ENCODE measurements at regions not wholly inside any gene's neighbourhood (a gene's known extent, or its start where the extent isn't known, plus 50 kb on each side); places are given as distances from the start of the nearest gene placed in this dataset.
"Not testable (repeated sequence)": the region's sequence is repeated elsewhere in the genome, so short reads cannot be mapped to it uniquely, and the experiment has no call there.

DNA sequence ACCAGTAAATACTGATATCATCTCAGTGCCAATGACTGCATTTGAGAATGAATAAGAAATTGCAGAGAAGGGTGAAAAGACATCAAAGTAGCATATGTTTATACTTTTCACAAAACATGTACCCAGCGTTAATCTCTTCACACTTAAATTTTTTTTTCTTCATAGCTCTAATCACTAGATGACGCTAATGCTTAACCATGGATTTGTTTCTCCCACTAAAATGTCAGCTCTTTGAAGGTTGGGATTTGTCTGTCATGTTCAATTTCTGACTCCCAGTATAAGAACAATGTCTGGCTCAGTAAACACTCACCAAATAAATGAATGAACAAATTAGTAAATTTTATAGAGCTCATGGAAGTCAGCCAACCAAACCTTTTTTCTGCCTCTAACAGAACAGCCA lies 78.3 kb upstream of the LMCD1 start:
- no peak for DNase-seq (ENCODE audit: low read depth)

- no peak for DNase-seq (ENCODE audit: low read depth)
These were observed 77.3 kb upstream of the LMCD1 start for GRCh38 chr3:8424281-8424680.

GRCh38 chr3:8436661-8437287 lies 64.8 kb upstream of the LMCD1 start:
- no peak for DNase-seq (ENCODE audit: low read depth)

- DNase-seq (ENCODE audit: low read depth): no peak
These were observed 63.0 kb upstream of the LMCD1 start for GRCh38 chr3:8438507-8439079.

DNA sequence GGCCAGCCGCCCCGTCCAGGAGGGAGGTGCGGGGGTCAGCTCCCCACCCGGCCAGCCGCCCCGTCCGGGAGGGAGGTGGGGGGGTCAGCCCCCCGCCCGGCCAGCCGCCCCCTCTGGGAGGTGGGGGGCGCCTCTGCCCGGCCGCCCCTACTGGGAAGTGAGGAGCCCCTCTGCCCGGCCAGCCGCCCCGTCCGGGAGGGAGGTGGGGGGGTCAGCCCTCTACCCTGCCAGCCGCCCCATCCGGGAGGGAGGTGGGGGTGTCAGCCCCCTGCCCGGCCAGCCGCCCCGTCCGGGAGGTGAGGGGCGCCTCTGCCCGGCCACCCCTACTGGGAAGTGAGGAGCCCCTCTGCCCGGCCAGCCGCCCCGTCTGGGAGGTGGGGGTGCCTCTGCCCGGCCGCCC lies 61.5 kb upstream of the LMCD1 start:
- not testable (repeated sequence) for DNase-seq (ENCODE audit: low read depth)

DNA sequence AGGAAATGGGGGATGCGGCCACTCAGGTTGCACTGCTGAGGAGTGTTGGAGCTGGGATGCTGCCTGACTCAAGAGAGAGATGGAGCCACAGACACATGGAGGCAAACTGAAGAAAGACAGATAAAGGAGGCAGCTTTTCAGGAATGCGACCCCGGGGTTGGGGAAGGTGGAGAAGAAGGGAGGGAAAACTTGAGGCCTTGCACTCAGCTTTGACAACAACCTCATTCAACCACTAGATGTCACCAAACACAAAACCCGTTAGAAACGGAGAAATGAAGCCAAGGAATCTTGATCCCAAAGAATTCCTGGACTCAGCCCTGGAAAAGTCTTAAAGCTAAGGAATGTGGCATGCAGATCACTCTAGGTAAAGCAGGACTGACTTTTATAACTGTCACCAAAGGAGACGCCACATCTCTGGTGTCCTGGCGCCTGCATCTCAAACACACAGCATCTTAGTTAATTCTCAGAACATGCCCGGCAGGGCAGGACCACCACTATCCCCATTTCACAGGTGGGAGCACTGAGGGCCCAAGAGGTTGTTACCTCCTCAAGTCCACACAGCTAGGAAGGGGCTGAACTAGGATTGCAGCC lies 59.6 kb upstream of the LMCD1 start:
- DNase-seq (ENCODE audit: low read depth): no peak

DNA sequence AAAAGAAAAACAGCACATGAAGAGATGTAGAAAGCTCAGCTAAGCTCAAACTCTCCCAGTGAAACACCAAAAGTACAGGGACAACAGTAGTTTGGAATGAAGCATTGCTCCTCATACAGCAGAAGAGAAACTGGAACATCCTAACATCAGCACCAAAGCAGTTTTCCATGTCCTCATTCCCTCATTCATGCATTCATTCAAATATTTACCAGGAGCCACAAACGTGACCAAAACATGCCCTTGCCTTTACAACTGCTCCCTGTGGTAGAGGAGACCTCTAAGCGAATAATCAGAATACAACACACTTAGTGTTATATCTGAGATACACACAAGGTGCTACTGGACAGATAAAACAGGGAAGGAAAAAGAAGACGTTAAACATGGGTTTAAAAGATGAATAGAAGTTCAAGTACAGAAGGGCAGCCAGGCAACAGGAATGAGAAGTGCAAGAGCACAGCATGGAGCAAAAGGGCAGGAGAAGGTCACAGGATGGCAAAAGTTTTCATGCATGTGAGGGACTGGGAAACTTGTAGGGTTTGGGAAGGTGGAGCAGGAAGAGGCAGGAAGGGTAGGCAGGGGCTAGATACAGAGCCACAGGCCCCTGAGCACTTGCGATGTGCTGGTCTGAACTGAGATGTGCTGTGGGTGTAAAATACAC lies 58.5 kb upstream of the LMCD1 start:
- no peak for DNase-seq (ENCODE audit: low read depth)

DNA sequence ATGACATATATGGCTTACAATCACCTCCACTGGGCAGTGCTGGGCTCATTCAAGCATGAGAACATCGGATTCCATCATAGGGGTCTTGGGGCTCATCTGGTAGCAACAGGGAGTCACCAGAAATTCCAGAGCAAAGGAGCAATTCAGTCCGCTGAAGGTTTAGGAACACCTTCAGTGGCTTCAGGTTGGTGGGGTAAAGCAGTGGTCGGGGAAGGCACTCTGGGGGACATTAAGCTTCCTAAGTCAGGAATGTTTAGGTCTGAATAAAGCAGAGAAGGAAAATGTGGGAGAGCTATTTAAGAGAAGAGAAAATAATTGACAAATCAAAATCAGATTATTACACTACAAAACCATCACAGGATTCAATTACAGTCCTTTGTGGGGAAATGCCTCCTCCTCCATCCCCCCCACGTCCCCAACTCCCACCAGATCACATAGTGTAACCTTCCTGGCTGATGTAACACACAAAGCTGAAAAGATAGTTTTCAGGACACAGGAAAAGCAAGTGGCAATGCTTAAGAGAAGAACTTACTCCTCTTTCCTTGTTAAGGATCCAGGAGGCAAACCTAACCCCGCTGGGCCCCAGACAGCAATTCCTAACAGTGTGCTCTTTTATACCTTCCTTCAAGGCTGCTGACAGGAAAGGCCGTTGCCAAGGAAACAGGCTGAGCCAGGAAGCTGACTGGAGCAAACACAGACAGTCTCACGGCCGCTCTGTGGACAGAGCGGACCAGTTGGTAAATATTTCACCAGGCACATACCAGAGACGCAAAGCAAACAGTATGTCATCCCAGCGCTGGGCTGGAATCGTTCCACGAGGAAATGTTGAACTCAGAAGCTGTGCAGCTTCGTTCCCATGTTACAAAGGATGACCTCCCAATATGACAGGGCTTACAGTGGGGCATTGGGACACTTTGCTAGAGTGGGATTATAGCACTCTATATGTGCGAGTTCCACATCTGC lies 57.5 kb upstream of the LMCD1 start:
- peak; percentile 99 for DNase-seq (ENCODE audit: low read depth)

GRCh38 chr3:8444883-8445282 lies 56.7 kb upstream of the LMCD1 start:
- DNase-seq (ENCODE audit: low read depth): no peak

DNA sequence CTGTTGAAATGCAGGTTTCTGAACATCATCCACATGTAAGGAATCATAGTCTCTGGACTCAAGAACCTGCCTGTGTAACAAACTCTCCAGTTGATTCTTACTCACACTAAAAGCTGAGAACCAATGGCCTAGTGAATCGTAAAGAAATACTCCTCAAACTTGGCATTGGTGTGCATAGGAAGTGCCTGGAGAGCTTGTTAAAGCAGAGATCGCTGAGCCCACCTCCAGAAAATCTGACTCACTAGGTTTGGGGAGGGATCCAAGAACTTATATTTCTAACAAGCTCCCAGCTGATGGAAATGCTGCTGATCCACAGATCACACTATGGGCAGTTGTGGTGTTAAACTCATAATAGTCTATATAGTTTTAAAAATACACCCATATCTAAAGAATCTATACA lies 55.8 kb upstream of the LMCD1 start:
- peak; percentile 96 for DNase-seq (ENCODE audit: low read depth)

DNA sequence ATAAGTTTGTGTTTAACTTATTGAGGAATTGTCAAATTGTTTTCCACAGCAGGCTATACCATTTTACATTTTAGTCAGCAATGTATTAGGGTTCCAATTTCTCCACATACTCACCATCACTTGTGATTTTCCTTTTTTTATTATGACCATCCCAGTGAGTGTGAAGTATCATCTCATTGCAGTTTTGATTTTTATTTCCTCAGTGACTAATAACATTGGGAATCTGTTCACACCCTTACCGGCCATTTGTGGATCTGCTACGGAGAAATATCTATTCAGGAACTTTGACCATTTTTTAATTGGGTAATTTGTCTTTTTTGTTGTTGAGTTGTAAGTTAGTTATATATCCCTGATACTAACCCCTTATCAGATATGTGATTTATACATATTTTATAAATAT lies 54.8 kb upstream of the LMCD1 start:
- DNase-seq (ENCODE audit: low read depth): no peak

DNA sequence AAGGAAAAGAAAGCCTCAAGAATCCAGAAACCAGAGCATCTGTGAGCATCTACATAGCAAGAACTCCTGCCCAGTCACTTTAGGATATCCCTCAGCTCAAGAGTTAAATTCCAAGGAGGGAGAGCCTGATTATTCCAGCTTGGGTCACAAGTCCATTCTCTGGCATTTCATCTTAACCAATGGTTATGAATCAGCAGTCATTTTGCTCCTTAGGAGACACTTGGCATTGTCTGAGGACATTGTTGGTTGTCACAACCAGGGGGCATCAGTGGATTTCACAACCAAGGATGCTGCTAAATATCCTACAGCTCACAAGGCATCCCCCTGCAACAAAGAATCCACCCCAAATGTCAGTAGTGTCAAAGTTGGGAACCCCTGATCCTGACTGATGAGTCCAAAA lies 51.0 kb upstream of the LMCD1 start:
- DNase-seq (ENCODE audit: low read depth): no peak

- no peak for DNase-seq (ENCODE audit: low read depth)
These were observed 49.9 kb upstream of the LMCD1 start for GRCh38 chr3:8451696-8452095.
